GM19455 (cell line): ENCODE measurements at regions not wholly inside any gene's neighbourhood (a gene's known extent, or its start where the extent isn't known, plus 50 kb on each side); places are given as distances from the start of the nearest gene placed in this dataset.

Experiments used
- ATAC-seq: cut with Tn5 transposase; IDR thresholded peaks from one replicate; pipeline ENCODE4 v1.9.1; 2021; ENCODE audit not compliant: unreplicated experiment

GRCh38 chr12:126156806-126157574 is 1091.8 kb downstream of the AACS start:
- ATAC-seq, result no peak

- no peak for ATAC-seq
Observed at GRCh38 chr12:126157575-126157966, 1092.3 kb downstream of the AACS start.

DNA sequence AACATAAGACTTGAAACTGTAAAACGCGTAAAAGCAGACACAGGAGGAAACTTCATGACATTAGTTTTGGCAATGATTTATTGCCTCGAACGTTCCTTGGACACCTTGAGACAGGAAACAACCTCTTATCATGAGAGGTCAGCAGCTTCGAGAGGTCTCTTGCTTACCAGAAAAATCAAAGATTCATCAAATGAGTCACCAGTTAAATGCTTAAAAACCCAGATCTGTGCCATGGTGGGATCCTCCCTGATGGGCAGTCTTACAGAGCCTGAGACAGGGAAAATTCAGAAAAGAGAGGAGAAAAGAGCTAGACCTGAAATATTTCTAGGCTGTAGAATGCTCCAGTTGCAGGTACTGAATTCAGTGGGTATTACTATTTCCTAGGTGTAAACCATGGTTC is 1093.9 kb downstream of the AACS start:
- ATAC-seq, result no peak

DNA sequence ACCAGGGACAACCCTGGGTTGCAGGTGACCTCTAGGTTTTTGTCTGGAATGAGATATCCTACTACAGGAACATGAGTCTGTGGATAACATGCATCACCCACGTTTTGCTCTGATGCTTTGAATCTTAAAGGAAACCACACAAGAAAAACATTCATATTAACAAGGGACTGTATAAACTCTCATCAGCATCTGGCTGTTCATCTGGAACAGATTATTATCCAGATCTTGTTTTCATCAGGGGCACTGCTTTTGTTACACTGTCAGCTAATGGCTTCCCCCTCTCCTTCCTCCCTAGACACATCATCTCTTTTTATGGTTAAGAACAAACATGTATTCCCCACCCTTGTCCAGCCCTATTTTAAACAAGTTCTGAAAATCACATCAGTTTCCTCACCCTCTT is 1095.7 kb downstream of the AACS start:
- ATAC-seq, result no peak

- ATAC-seq, result no peak
Observed at GRCh38 chr12:126163984-126164383, 1098.7 kb downstream of the AACS start.

GRCh38 chr12:126171937-126172559 is 1106.8 kb downstream of the AACS start:
- ATAC-seq, result no peak

GRCh38 chr12:126182619-126183236 is 1117.5 kb downstream of the AACS start:
- ATAC-seq, result no peak

GRCh38 chr12:126185025-126185424 is 1119.8 kb downstream of the AACS start:
- no peak for ATAC-seq

GRCh38 chr12:126189856-126190255 is 1124.6 kb downstream of the AACS start:
- ATAC-seq, result no peak

DNA sequence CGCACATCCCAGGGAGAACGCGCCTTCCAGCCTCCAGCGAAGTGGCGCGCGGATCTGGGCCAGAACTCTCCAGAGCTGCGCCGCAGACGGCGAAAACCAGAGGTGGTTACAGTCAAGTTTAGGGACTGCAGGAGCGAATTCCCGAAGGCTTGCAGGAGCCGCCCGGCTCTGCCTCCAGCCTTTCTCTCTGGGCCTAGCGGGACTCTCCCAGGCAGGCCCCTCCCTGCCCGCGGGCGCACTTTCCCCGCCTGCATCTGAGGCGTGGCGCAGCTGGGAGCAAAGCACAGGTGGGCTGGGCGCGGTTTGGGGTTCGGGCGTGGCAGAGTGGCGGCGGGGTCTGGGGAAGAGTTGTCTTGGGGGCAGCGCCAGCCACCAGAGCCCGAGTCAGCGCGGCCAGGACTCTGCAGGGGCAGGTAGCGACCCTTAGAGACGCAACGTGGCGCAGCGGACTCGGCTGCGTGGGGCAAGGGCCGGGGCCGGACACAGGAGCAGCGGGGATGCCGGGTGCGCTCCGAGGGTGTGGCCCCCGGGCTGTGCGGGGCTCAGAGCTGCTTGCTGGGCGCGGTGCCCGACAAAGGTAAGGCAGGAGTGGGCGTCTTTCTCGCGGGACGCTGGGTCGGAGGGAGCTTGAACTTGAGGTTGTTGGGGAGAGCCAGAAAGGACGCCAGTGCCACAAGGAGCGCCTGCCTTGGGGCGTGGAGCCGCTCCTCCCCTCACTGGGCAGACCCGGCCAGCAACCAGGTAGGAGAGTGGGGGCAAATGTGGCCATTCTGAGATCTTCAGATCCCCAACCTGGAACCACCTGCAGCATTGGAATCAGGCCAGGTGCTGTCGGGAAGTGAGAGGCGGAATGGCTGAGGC is 1126.0 kb downstream of the AACS start:
- no peak for ATAC-seq

GRCh38 chr12:126191949-126192348 is 1126.7 kb downstream of the AACS start:
- no peak for ATAC-seq

DNA sequence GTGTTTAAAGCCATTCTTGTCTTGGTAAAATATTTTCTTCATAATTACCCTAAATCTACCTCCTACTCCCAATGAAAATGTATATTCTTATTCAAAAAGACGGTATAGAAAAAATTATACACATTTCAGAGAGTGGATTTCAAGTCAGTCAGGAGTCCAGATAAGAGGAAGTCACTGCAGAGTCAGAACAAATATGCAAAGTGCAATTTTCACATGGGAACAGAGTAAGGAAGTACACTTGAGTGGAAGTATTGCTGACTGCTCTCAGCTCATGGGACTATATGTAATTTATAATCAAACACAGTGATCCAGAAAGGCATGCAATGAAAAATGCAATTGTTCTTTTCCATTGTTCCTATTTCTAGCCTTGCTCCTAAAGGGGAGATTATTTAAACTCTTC is 1128.0 kb downstream of the AACS start:
- ATAC-seq, result no peak

DNA sequence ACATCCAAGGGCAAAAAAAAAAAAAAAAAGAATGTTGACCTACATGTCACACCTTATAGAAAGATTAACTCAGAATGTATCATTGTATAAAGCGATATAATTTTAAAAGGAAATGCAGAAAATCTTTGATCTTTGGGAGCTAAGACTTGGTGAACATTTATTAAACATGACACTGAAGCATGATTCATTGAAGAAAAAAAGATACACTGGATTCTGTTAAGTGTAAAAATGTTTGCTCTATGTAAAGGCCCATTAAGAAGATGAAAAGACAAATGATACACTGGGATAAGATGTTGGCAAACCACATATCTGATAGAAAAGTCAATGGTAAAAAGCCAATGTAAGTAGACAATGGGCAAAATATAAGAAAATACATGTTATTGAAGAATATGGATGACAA is 1131.0 kb downstream of the AACS start:
- no peak for ATAC-seq

- no peak for ATAC-seq
Observed at GRCh38 chr12:126198516-126198915, 1133.3 kb downstream of the AACS start.

GRCh38 chr12:126198966-126199692 is 1133.9 kb downstream of the AACS start:
- no peak for ATAC-seq

GRCh38 chr12:126201981-126202537 is 1136.8 kb downstream of the AACS start:
- ATAC-seq, result no peak

DNA sequence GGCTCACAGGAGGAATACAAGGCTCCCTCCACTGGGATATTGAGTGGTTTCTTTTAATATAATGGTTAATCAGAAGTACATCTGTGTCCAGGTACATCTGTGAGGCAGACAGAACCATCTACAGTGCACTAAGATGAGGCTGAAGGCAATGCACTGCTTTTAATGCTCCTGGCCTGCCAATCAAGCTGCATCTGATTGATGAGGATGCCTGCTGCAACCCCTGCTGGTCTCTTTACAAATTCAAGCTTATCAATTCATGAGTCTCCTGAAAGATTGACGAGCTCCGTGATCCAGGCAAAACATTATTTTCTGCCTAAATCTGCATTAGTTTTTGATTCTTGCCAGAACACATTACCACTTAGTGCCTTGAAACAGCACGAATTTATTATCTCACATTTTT is 1139.1 kb downstream of the AACS start:
- ATAC-seq, result no peak

- no peak for ATAC-seq
Observed at GRCh38 chr12:126210026-126210425, 1144.8 kb downstream of the AACS start.

GRCh38 chr12:126210448-126210847 is 1145.2 kb downstream of the AACS start:
- ATAC-seq, result no peak

- no peak for ATAC-seq
Observed at GRCh38 chr12:126212824-126213223, 1147.6 kb downstream of the AACS start.
